Loucy (cell line): ENCODE measurements at regions not wholly inside any gene's neighbourhood (a gene's known extent, or its start where the extent isn't known, plus 50 kb on each side); places are given as distances from the start of the nearest gene placed in this dataset.

Source experiments
- CTCF ChIP-seq: fragments of 200-600 bp; sonication (generic); conservative IDR thresholded peaks from 2 replicates; pipeline ENCODE4 v1.5.1; 2014; ENCODE audit warnings: mild to moderate bottlenecking, antibody characterized with exemption, low read length
- EZH2phosphoT487 ChIP-seq: fragments of 200-600 bp; IDR thresholded peaks from 2 replicates; pipeline ENCODE4 v1.6.1; 2018; ENCODE audit warnings: antibody characterized with exemption, mild to moderate bottlenecking, moderate library complexity, borderline replicate concordance

- no peak for TF ChIP-seq CTCF
- TF ChIP-seq EZH2phosphoT487: no peak
These were observed 103.8 kb downstream of the EFNB1 start for GRCh38 chrX:68932611-68933010.
